SK-N-SH (cell line): ENCODE measurements at regions not wholly inside any gene's neighbourhood (a gene's known extent, or its start where the extent isn't known, plus 50 kb on each side); places are given as distances from the start of the nearest gene placed in this dataset.

Source experiments
- CTCF ChIA-PET: fragments of 300-600, 350-600 bp; formaldehyde crosslinking; extraction: SDS; loops from one replicate; lab custom pipeline; 2021; lab: Yijun Ruan, JAX
- POLR2A ChIA-PET: fragments of 350-600 bp; sonication (Branson Sonifier 250); formaldehyde crosslinking; extraction: SDS; loops from one replicate; lab custom pipeline; 2020; ENCODE audit warnings: antibody characterized with exemption, inconsistent platforms; lab: Yijun Ruan, JAX
- DNase-seq: peaks from one replicate; pipeline ENCODE4 v3.0.0; 2012
- H2AFZ ChIP-seq: fragments of 200-600 bp; sonication (generic); 2 replicates; pipeline ENCODE4 v1.8.1; 2016; ENCODE audit warnings: antibody characterized with exemption, mild to moderate bottlenecking, low read depth
- H3F3A ChIP-seq: fragments of 200-600 bp; sonication (generic); replicated peaks from 2 replicates; pipeline ENCODE3; 2016; ENCODE audit warnings: antibody characterized with exemption, mild to moderate bottlenecking; ENCODE audit not compliant: insufficient read depth
- H3K27ac ChIP-seq, 2 experiments: fragments of 200-500 bp in 1 of 2; fragments of 200-600 bp in 1 of 2; sonication (Bioruptor generic) in 1 of 2; sonication (generic), shearing (Covaris generic) in 1 of 2; 2 replicates each; pipeline versions ENCODE4 v1.5.1 to v1.6.1; 2014 to 2016; ENCODE audit warnings: low read depth in 2 of 2, inconsistent platforms in 1 of 2, low read length in 1 of 2, mild to moderate bottlenecking in 1 of 2, mixed read lengths in 1 of 2
- H3K27me3 ChIP-seq: fragments of 200-600 bp; sonication (generic), shearing (Covaris generic); 2 replicates; pipeline ENCODE4 v1.6.1; 2016; ENCODE audit warnings: mixed run types; ENCODE audit not compliant: insufficient read depth
- H3K36me3 ChIP-seq, 2 experiments: fragments of 200-500 bp in 1 of 2; fragments of 200-600 bp in 1 of 2; sonication (Bioruptor generic) in 1 of 2; sonication (generic) in 1 of 2; replicated peaks in 1 of 2; 2 replicates each; pipeline versions ENCODE3 to v1.5.1; 2014 to 2016; ENCODE audit warnings: low read length in 1 of 2, mild to moderate bottlenecking in 1 of 2; ENCODE audit not compliant: insufficient read depth in 2 of 2, control insufficient read depth in 1 of 2
- H3K4me1 ChIP-seq, 2 experiments: fragments of 200-500 bp in 1 of 2; fragments of 200-600 bp in 1 of 2; sonication (Bioruptor generic) in 1 of 2; sonication (generic), shearing (Covaris generic) in 1 of 2; 2 replicates each; pipeline versions ENCODE4 v1.5.1 to v1.6.1; 2014 to 2016; ENCODE audit warnings: low read depth in 1 of 2, low read length in 1 of 2, mixed run types in 1 of 2; ENCODE audit not compliant: insufficient read depth in 2 of 2, control insufficient read depth in 1 of 2
- H3K4me2 ChIP-seq: fragments of 200-600 bp; sonication (generic), shearing (Covaris generic); 2 replicates; pipeline ENCODE4 v1.6.1; 2017; ENCODE audit warnings: mixed run types
- H3K4me3 ChIP-seq, 2 experiments: fragments of 200-500 bp in 1 of 2; fragments of 200-600 bp in 1 of 2; sonication (Bioruptor generic) in 1 of 2; sonication (generic), shearing (Covaris generic) in 1 of 2; 2 replicates each; pipeline versions ENCODE4 v1.5.1 to v1.8.1; 2014 to 2016; ENCODE audit warnings: low read depth in 2 of 2, inconsistent platforms in 1 of 2, low read length in 1 of 2, mild to moderate bottlenecking in 1 of 2, mixed read lengths in 1 of 2, moderate library complexity in 1 of 2
- H3K79me2 ChIP-seq: fragments of 200-600 bp; sonication (generic); 2 replicates; pipeline ENCODE4 v1.8.1; 2017; ENCODE audit warnings: mild to moderate bottlenecking; ENCODE audit not compliant: insufficient read depth
- H3K9ac ChIP-seq: fragments of 200-600 bp; sonication (generic); 2 replicates; pipeline ENCODE4 v1.6.1; 2017; ENCODE audit warnings: mixed run types
- H3K9me2 ChIP-seq: fragments of 200-600 bp; sonication (generic); 2 replicates; pipeline ENCODE4 v1.6.1; 2017; ENCODE audit warnings: mixed run types
- H3K9me3 ChIP-seq: fragments of 200-600 bp; sonication (generic); 2 replicates; pipeline ENCODE4 v1.6.1; 2017; ENCODE audit warnings: mixed run types, mild to moderate bottlenecking, moderate library complexity
- H4K20me1 ChIP-seq: fragments of 200-600 bp; sonication (generic); 2 replicates; pipeline ENCODE4 v1.6.1; 2017; ENCODE audit warnings: mild to moderate bottlenecking, mixed run types; ENCODE audit not compliant: insufficient read depth
- CHD2 ChIP-seq: fragments of 150-350 bp; IDR thresholded peaks from 2 replicates; pipeline ENCODE4 v1.6.1; 2018; ENCODE audit warnings: low read length; ENCODE audit not compliant: partially characterized antibody
- EP300 ChIP-seq, 2 experiments: IDR thresholded peaks; 2 replicates each; pipeline versions ENCODE4 v1.4.0 to v1.6.1; 2012; ENCODE audit warnings: borderline replicate concordance in 1 of 2, low read depth in 1 of 2, low read length in 1 of 2
- EZH2phosphoT487 ChIP-seq: fragments of 200-600 bp; sonication (generic); IDR thresholded peaks from 2 replicates; pipeline ENCODE4 v1.6.1; 2017; ENCODE audit warnings: low read depth, mixed run types, mild to moderate bottlenecking, antibody characterized with exemption, moderate library complexity, borderline replicate concordance
- NFIC ChIP-seq: IDR thresholded peaks from 2 replicates; pipeline ENCODE4 v1.4.0; 2012; ENCODE audit warnings: borderline replicate concordance
- NRF1 ChIP-seq: IDR thresholded peaks from 2 replicates; pipeline ENCODE4 v1.6.1; 2012; ENCODE audit warnings: low read depth, mild to moderate bottlenecking, low read length
- POLR2AphosphoS5 ChIP-seq: IDR thresholded peaks from 2 replicates; pipeline ENCODE4 v1.6.1; 2012; ENCODE audit warnings: low read depth, low read length
- SMC3 ChIP-seq: IDR thresholded peaks from 2 replicates; pipeline ENCODE4 v1.6.1; 2012; ENCODE audit warnings: low read depth, low read length, improper control_type of control experiment
- TAF1 ChIP-seq: IDR thresholded peaks from 2 replicates; pipeline ENCODE4 v1.6.1; 2012; ENCODE audit warnings: low read depth, mild to moderate bottlenecking, low read length, moderate library complexity, borderline replicate concordance
- WGBS: methylation state at CpG from one replicate; pipeline ENCODE4 v1.1.6; 2017; ENCODE audit warnings: low lambda C conversion rate; 5-methylcytosine and 5-hydroxymethylcytosine counted together
- TF ChIP-seq, protein P1 (sequence below): IDR thresholded peaks from 2 replicates; pipeline ENCODE4 v1.4.0; 2012; ENCODE audit warnings: low read depth, borderline replicate concordance
- TF ChIP-seq, protein P2 (sequence below): IDR thresholded peaks from 2 replicates; pipeline ENCODE4 v1.4.0; 2012; ENCODE audit warnings: low read depth
- TF ChIP-seq, protein P3 (sequence below): fragments of 150-350 bp; IDR thresholded peaks from 2 replicates; pipeline ENCODE4 v1.6.1; 2017; ENCODE audit warnings: antibody characterized with exemption, low read length, low read depth, borderline replicate concordance

DNA sequence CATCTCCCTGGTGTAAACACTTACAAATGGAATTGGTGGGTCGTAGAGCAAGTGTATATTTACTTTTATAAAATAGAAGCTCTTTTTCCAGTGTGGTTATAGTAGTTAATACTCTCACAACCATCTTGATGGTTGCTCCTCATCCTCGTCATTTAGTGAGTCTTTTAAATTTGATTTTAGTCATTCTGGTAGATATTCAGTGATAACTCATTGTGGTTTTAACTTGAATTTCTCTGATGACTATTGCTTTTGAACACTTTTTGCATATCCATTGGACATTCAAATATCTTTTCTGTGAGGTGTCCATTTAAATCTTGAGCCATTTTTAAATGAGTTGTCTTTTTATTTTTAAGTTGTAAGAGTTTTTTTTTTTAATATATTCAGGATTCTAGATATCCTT lies 189.2 kb upstream of the PHACTR1 start:
- POLR2A ChIA-PET, result no interaction called here
- no peak overlapping the region for H3K4me2 ChIP-seq
- peaks cover 0 to 18% of the 10 kb centered on the region in 2 experiments; a peak in 3 of 4 replicates for H3K4me1 ChIP-seq
- no peak overlapping the region for H3K4me3 ChIP-seq
- 58% methylated on average over 2 of the region's 2 CpGs for WGBS
- TF ChIP-seq EZH2phosphoT487 (no peak), CHD2 (no peak), EP300 (IDR thresholded peaks at IDR 0.05; ENCODE audit: borderline replicate concordance in 1 of 2, low read depth in 1 of 2, low read length in 1 of 2) (no peak), NFIC (no peak)
- TF ChIP-seq, protein P1, sequence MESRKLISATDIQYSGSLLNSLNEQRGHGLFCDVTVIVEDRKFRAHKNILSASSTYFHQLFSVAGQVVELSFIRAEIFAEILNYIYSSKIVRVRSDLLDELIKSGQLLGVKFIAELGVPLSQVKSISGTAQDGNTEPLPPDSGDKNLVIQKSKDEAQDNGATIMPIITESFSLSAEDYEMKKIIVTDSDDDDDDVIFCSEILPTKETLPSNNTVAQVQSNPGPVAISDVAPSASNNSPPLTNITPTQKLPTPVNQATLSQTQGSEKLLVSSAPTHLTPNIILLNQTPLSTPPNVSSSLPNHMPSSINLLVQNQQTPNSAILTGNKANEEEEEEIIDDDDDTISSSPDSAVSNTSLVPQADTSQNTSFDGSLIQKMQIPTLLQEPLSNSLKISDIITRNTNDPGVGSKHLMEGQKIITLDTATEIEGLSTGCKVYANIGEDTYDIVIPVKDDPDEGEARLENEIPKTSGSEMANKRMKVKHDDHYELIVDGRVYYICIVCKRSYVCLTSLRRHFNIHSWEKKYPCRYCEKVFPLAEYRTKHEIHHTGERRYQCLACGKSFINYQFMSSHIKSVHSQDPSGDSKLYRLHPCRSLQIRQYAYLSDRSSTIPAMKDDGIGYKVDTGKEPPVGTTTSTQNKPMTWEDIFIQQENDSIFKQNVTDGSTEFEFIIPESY, result no peak
- TF ChIP-seq, protein P2, sequence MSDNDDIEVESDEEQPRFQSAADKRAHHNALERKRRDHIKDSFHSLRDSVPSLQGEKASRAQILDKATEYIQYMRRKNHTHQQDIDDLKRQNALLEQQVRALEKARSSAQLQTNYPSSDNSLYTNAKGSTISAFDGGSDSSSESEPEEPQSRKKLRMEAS, result no peak
- no peaks in the 10 kb centered on the region for H3F3A ChIP-seq
- H3K36me3 ChIP-seq, result no peaks in the 10 kb centered on the region
- no peak overlapping the region for H3K9ac ChIP-seq
- H3K9me3 ChIP-seq, result no peaks in the 10 kb centered on the region
- H3K27me3 ChIP-seq, result no peaks in the 10 kb centered on the region
- CTCF ChIA-PET, result interaction anchor here (1.7 kb wide), 1 partner anchor 79 kb away, joined by 6 read pairs; no protein-coding TSS in a partner anchor
- no peaks in the 10 kb centered on the region for H4K20me1 ChIP-seq
- no peak overlapping the region for H2AFZ ChIP-seq
- H3K27ac ChIP-seq, result no peak overlapping the region
- no peaks in the 10 kb centered on the region for H3K9me2 ChIP-seq
- DNase-seq, result no peak
- no peaks in the 10 kb centered on the region for H3K79me2 ChIP-seq

DNA sequence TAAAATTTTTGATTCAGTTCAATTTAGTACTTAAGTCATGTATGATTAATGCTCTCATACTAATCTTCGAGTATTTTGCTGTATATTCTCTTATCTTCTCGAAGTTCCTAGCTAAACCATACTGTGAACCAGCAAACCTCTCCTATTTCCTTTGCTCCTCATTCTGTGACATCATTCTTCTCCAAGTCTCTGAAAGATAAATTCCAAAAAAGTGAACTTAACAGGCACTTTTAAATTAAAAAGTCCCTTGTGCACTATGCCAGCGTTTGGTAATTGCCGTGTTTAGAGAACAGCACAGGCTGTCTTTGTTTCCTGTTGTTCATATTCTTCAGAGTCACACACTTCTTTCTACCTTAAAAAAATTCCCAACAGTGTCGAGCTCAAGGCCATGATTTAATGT lies 188.4 kb upstream of the PHACTR1 start:
- Histone ChIP-seq H3K79me2 (no peaks in the 10 kb centered on the region), H3K27ac (peak overlapping the region in 1 of 2 experiments; percentile 95; a peak in 2 of 4 replicates), H3K4me2 (no peak overlapping the region)

More for the DNA sequence above, 188.4 kb upstream of the PHACTR1 start:
- peak; percentile 10 for DNase-seq
- TF ChIP-seq, protein P3, sequence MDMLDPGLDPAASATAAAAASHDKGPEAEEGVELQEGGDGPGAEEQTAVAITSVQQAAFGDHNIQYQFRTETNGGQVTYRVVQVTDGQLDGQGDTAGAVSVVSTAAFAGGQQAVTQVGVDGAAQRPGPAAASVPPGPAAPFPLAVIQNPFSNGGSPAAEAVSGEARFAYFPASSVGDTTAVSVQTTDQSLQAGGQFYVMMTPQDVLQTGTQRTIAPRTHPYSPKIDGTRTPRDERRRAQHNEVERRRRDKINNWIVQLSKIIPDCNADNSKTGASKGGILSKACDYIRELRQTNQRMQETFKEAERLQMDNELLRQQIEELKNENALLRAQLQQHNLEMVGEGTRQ, result no peak
- TF ChIP-seq POLR2AphosphoS5 (no peak), NRF1 (no peak), SMC3 (no peak), EP300 (IDR thresholded peaks at IDR 0.05; ENCODE audit: borderline replicate concordance in 1 of 2, low read depth in 1 of 2, low read length in 1 of 2) (no peak), TAF1 (no peak)
- TF ChIP-seq, all 33 proteins: peak for 0
- Histone ChIP-seq H3K27me3 (no peaks in the 10 kb centered on the region), H4K20me1 (no peaks in the 10 kb centered on the region), H3K9me3 (no peaks in the 10 kb centered on the region), H3F3A (no peaks in the 10 kb centered on the region), H2AFZ (no peak overlapping the region), H3K9me2 (no peaks in the 10 kb centered on the region), H3K36me3 (no peaks in the 10 kb centered on the region), H3K4me1 (peaks cover 0 to 18% of the 10 kb centered on the region in 2 experiments; a peak in 3 of 4 replicates), H3K9ac (no peak overlapping the region), H3K4me3 (no peak overlapping the region)
- CTCF ChIA-PET, result interaction anchor here (0.7 to 1.7 kb wide), 3 partner anchors 8 to 239 kb away, joined by 3 to 6 read pairs (median 3); no protein-coding TSS in a partner anchor
- POLR2A ChIA-PET, result no interaction called here
- WGBS, result 23% methylated on average over 5 of the region's 5 CpGs
